SU-DHL-6 (cell line): ENCODE measurements at regions not wholly inside any gene's neighbourhood (a gene's known extent, or its start where the extent isn't known, plus 50 kb on each side); places are given as distances from the start of the nearest gene placed in this dataset.

Source experiments
- CTCF ChIP-seq: fragments of 200-600 bp; sonication (generic); IDR thresholded peaks from one replicate; pipeline ENCODE4 v1.5.1; 2017; ENCODE audit warnings: antibody characterized with exemption, mild to moderate bottlenecking, low read length, moderate library complexity; ENCODE audit not compliant: insufficient read depth, poor library complexity, severe bottlenecking
- EZH2phosphoT487 ChIP-seq: fragments of 200-600 bp; sonication (generic), shearing (Covaris generic); conservative IDR thresholded peaks from 2 replicates; pipeline ENCODE4 v1.6.1; 2018; ENCODE audit warnings: mild to moderate bottlenecking, antibody characterized with exemption, low read length, moderate library complexity, mixed read lengths

DNA sequence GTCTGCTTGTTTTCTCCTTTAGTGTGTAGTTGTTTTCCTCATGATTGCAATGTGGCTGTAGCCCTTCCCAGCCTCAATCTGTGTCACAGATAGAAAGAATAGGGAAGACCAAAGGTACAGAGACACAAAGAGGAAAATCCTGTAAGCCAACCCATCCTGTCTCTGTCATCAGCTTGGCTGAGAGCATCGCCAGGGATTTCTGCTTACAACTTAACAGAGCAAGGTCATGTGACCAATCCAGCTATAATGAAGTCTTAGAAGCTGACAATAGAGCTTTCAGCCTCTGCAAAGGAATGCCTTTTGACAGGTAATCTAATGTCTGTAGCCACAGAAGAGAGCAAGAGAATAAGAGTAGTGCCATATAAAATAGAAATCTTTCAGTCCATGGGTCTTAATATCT is 1598.0 kb upstream of the AGA start:
- no peak for TF ChIP-seq CTCF
- no peak for TF ChIP-seq EZH2phosphoT487
